Activated B cell treated with CpG ODN at 0.5 μM for 24 hours (primary cell): ENCODE measurements at regions not wholly inside any gene's neighbourhood (a gene's known extent, or its start where the extent isn't known, plus 50 kb on each side); places are given as distances from the start of the nearest gene placed in this dataset.

Experiments
- ATAC-seq: fragments of 200-7000 bp; cut with Tn5 transposase; one replicate; pipeline ENCODE4 v1.10.0; 2021; ENCODE audit warnings: low read depth, mild to moderate bottlenecking, moderate library complexity
- CTCF ChIA-PET: fragments of 350-600 bp; sonication (Branson Sonifier 250); formaldehyde crosslinking; loops from one replicate; lab custom pipeline; 2021; ENCODE audit warnings: antibody characterized with exemption; lab: Charles Lee
- POLR2A ChIA-PET: fragments of 350-600 bp; sonication (Branson Sonifier 250); formaldehyde crosslinking; loops from one replicate; lab custom pipeline; 2021; ENCODE audit warnings: antibody characterized with exemption; lab: Charles Lee
- DNase-seq: peaks from one replicate; pipeline ENCODE4 v3.0.0; 2022
- H3K27ac Mint-ChIP-seq: one replicate; pipeline ENCODE4 v1.8.0; 2020; ENCODE audit warnings: mixed read lengths
- H3K27me3 Mint-ChIP-seq: one replicate; pipeline ENCODE4 v1.8.0; 2021; ENCODE audit warnings: mixed read lengths
- H3K36me3 Mint-ChIP-seq: one replicate; pipeline ENCODE4 v1.8.0; 2021; ENCODE audit warnings: low read depth, mixed read lengths
- H3K4me1 Mint-ChIP-seq: one replicate; pipeline ENCODE4 v1.8.0; 2021; ENCODE audit warnings: mixed read lengths
- H3K4me3 Mint-ChIP-seq: one replicate; pipeline ENCODE4 v1.8.0; 2020; ENCODE audit warnings: mild to moderate bottlenecking, mixed read lengths
- H3K9me3 Mint-ChIP-seq: one replicate; pipeline ENCODE4 v1.8.0; 2020; ENCODE audit warnings: mixed read lengths
- CTCF ChIP-seq: fragments of 200-600 bp; IDR thresholded peaks from one replicate; pipeline ENCODE4 v1.8.0; 2022; ENCODE audit warnings: antibody characterized with exemption, mild to moderate bottlenecking
- intact Hi-C: fragments of 100-400 bp; cut with micrococcal nuclease; formaldehyde crosslinking; loops from one replicate; pipeline ENCODE4 v1.15.1; 2024

- CTCF ChIA-PET, result no interaction called here
Measured at GRCh38 chr2:128836559-128837100, 518.0 kb upstream of the HS6ST1 start.

GRCh38 chr2:128838244-128838643, 519.6 kb upstream of the HS6ST1 start:
- intact Hi-C loops, result no loop called here
- no peak overlapping the region for H3K27ac Mint-ChIP-seq
- H3K27me3 Mint-ChIP-seq, result peaks cover 7% of the 10 kb centered on the region
- no peak overlapping the region for H3K4me3 Mint-ChIP-seq
- H3K9me3 Mint-ChIP-seq, result no peaks in the 10 kb centered on the region
- no peak for TF ChIP-seq CTCF
- POLR2A ChIA-PET, result no interaction called here
- CTCF ChIA-PET, result no interaction called here
- DNase-seq (no peak), ATAC-seq (no peak)
- no peaks in the 10 kb centered on the region for H3K4me1 Mint-ChIP-seq
- H3K36me3 Mint-ChIP-seq, result no peaks in the 10 kb centered on the region

More at GRCh38 chr2:128836559-128837100, 518.0 kb upstream of the HS6ST1 start:
- no peaks in the 10 kb centered on the region for H3K4me1 Mint-ChIP-seq
- no peak for DNase-seq
- intact Hi-C loops, result no loop called here
- H3K4me3 Mint-ChIP-seq, result no peak overlapping the region
- H3K27me3 Mint-ChIP-seq, result peaks cover 7% of the 10 kb centered on the region
- POLR2A ChIA-PET, result no interaction called here
- H3K9me3 Mint-ChIP-seq, result no peaks in the 10 kb centered on the region
- TF ChIP-seq CTCF, result no peak
- no peak overlapping the region for H3K27ac Mint-ChIP-seq
- no peak for ATAC-seq
- no peaks in the 10 kb centered on the region for H3K36me3 Mint-ChIP-seq

GRCh38 chr2:128841803-128842202, 523.1 kb upstream of the HS6ST1 start:
- ATAC-seq, result no peak

GRCh38 chr2:128867311-128867710, 548.6 kb upstream of the HS6ST1 start:
- intact Hi-C loops, result no loop called here
- Mint-ChIP-seq H3K4me3 (no peak overlapping the region), H3K9me3 (no peaks in the 10 kb centered on the region), H3K27me3 (peaks cover 3% of the 10 kb centered on the region), H3K4me1 (no peaks in the 10 kb centered on the region), H3K36me3 (no peaks in the 10 kb centered on the region), H3K27ac (no peak overlapping the region)
- ATAC-seq, result no peak
- ChIA-PET CTCF (no interaction called here), POLR2A (no interaction called here)
- TF ChIP-seq CTCF, result no peak
- no peak for DNase-seq

More at GRCh38 chr2:128841803-128842202, 523.1 kb upstream of the HS6ST1 start:
- no peak overlapping the region for H3K27ac Mint-ChIP-seq
- H3K9me3 Mint-ChIP-seq, result no peaks in the 10 kb centered on the region
- peaks cover 5% of the 10 kb centered on the region for H3K27me3 Mint-ChIP-seq
- no peak for TF ChIP-seq CTCF
- no peak for DNase-seq
- no peak overlapping the region for H3K4me3 Mint-ChIP-seq
- POLR2A ChIA-PET, result no interaction called here
- H3K4me1 Mint-ChIP-seq, result no peaks in the 10 kb centered on the region
- intact Hi-C loops, result no loop called here
- CTCF ChIA-PET, result no interaction called here
- no peaks in the 10 kb centered on the region for H3K36me3 Mint-ChIP-seq

DNA sequence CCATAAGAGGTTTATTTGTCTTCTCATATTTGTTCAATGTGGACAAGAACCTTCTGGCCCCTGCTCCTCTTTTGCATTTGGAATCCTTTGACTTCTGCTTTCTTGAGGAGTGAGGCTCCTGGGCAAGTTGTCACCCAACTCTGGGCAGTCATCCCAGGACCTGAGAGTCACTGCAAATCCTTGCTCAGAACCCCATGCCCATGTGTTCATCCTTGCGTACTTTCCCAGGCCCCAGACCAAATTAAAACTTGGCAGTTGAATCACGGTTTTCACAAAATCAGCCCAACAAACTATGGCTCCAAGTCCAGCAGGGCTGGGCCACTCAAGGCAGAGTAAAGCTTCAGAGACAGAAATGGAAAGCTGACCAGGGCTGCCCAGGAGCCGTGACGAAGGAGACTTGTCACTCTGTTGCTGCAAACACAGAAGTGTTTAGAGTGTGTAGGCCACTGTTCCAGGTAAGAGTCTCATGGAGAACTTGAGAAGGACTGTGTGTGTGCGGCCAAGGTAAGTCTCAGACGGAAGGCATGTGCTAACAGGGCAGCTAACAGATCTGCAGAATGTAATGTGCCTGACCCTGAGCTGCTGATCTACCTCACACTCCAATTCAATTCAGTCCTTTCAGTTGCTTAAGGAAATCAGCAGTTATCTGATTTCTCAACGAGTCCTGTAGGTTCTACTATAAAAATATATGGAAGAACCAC, 549.4 kb upstream of the HS6ST1 start:
- intact Hi-C loops, result no loop called here
- Mint-ChIP-seq H3K27ac (no peak overlapping the region), H3K27me3 (peaks cover 3% of the 10 kb centered on the region), H3K4me1 (no peaks in the 10 kb centered on the region), H3K9me3 (no peaks in the 10 kb centered on the region), H3K4me3 (no peak overlapping the region), H3K36me3 (no peaks in the 10 kb centered on the region)
- ATAC-seq (no peak), DNase-seq (no peak)
- CTCF ChIA-PET, result no interaction called here
- POLR2A ChIA-PET, result no interaction called here
- no peak for TF ChIP-seq CTCF
